ENCODE measurements at regions not wholly inside any gene's neighbourhood (a gene's known extent, or its start where the extent isn't known, plus 50 kb on each side); places are given as distances from the start of the nearest gene placed in this dataset.

GRCh38 chr11:16685914-16686313 lies 52.5 kb upstream of the C11orf58 start:
- TF ChIP-seq POLR2A (IDR thresholded peaks at IDR 0.05): no peak
- TF ChIP-seq CTCF (IDR thresholded peaks at IDR 0.05): no peak
- TF ChIP-seq POLR2AphosphoS5 (IDR thresholded peaks at IDR 0.05): no peak
- Histone ChIP-seq H3K9me3 (peaks cover 4% of the 10 kb centered on the region in 2 donors), H3K36me3 (no peaks in the 10 kb centered on the region), H3K4me1 (no peaks in the 10 kb centered on the region), H3K4me3 (no peak overlapping the region), H3K27me3 (no peaks in the 10 kb centered on the region), H3K27ac (no peak overlapping the region)
- no peak for DNase-seq (ENCODE audit: low spot score in 2 of 2)
- intact Hi-C loops (cut with DNase I; ENCODE audit: low total_unique reads): no loop called here

- peaks cover 0 to 10% of the 10 kb centered on the region in 2 donors for H3K9me3 ChIP-seq
Observed at GRCh38 chr11:16678466-16679116, 59.9 kb upstream of the C11orf58 start.

GRCh38 chr11:16669799-16670415 lies 68.5 kb upstream of the C11orf58 start:
- no peak for DNase-seq (ENCODE audit: low spot score in 2 of 2)
- Histone ChIP-seq H3K4me1 (no peaks in the 10 kb centered on the region), H3K27me3 (no peaks in the 10 kb centered on the region), H3K36me3 (no peaks in the 10 kb centered on the region), H3K27ac (no peak overlapping the region), H3K9me3 (peaks cover 8 to 22% of the 10 kb centered on the region in 2 donors), H3K4me3 (no peak overlapping the region)
- intact Hi-C loops (cut with DNase I; ENCODE audit: low total_unique reads): no loop called here
- no peak for TF ChIP-seq CTCF (IDR thresholded peaks at IDR 0.05)
- no peak for TF ChIP-seq POLR2A (IDR thresholded peaks at IDR 0.05)
- TF ChIP-seq POLR2AphosphoS5 (IDR thresholded peaks at IDR 0.05): no peak

More at GRCh38 chr11:16678466-16679116, 59.9 kb upstream of the C11orf58 start:
- Histone ChIP-seq H3K36me3 (no peaks in the 10 kb centered on the region), H3K27me3 (no peaks in the 10 kb centered on the region), H3K27ac (no peak overlapping the region), H3K4me3 (no peak overlapping the region), H3K4me1 (no peaks in the 10 kb centered on the region)
- TF ChIP-seq POLR2AphosphoS5 (IDR thresholded peaks at IDR 0.05) (no peak), CTCF (IDR thresholded peaks at IDR 0.05) (no peak), POLR2A (IDR thresholded peaks at IDR 0.05) (no peak)
- intact Hi-C loops (cut with DNase I; ENCODE audit: low total_unique reads): no loop called here
- no peak for DNase-seq (ENCODE audit: low spot score in 2 of 2)

- no peaks in the 10 kb centered on the region for H3K36me3 ChIP-seq
- DNase-seq (ENCODE audit: low spot score in 2 of 2): no peak
- no peak overlapping the region for H3K27ac ChIP-seq
- H3K4me1 ChIP-seq: no peaks in the 10 kb centered on the region
- H3K4me3 ChIP-seq: no peak overlapping the region
- intact Hi-C loops (cut with DNase I; ENCODE audit: low total_unique reads): no loop called here
- TF ChIP-seq POLR2AphosphoS5 (IDR thresholded peaks at IDR 0.05): no peak
- no peak for TF ChIP-seq CTCF (IDR thresholded peaks at IDR 0.05)
- no peak for TF ChIP-seq POLR2A (IDR thresholded peaks at IDR 0.05)
- no peaks in the 10 kb centered on the region for H3K27me3 ChIP-seq
- peaks cover 5 to 14% of the 10 kb centered on the region in 2 donors for H3K9me3 ChIP-seq
Observed at GRCh38 chr11:16632295-16633200, 105.9 kb upstream of the C11orf58 start.
